ENCODE measurements at regions not wholly inside any gene's neighbourhood (a gene's known extent, or its start where the extent isn't known, plus 50 kb on each side); places are given as distances from the start of the nearest gene placed in this dataset.

GRCh38 chr16:60763869-60764268, 1272.4 kb downstream of the CDH8 start:
- DNase-seq (ENCODE audit: insufficient read length), result no peak
- FAIRE-seq, result no peak

DNA sequence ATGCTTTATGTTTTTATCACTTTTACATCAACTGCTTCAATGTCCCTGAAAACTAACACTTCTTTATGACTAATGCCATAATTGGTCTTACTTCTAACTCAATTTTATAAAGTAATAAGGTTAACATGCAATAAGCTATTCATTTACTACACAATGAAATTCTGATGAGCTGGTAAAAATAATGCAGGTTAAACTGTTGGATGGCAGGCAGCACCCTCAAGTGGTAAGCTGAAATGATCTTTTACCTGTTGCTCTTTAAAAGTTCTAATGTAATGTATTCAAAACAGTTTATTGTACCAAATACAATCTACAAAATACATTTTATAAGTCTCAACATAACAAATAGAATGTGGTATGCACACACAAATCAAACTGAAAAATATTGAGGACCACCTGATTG, 1280.3 kb downstream of the CDH8 start:
- TF ChIP-seq POLR2AphosphoS5 (IDR thresholded peaks at IDR 0.05; ENCODE audit: low read depth, low read length), result no peak
- TF ChIP-seq POLR2A (IDR thresholded peaks at IDR 0.05; ENCODE audit: low read depth, low read length), result no peak
- TF ChIP-seq TAF1 (IDR thresholded peaks at IDR 0.05; ENCODE audit: borderline replicate concordance, low read depth, low read length), result no peak
- DNase-seq (ENCODE audit: insufficient read length), result no peak
- no peak for FAIRE-seq

More at GRCh38 chr16:60763869-60764268, 1272.4 kb downstream of the CDH8 start:
- TF ChIP-seq TAF1 (IDR thresholded peaks at IDR 0.05; ENCODE audit: borderline replicate concordance, low read depth, low read length), result no peak
- TF ChIP-seq POLR2A (IDR thresholded peaks at IDR 0.05; ENCODE audit: low read depth, low read length), result no peak
- TF ChIP-seq POLR2AphosphoS5 (IDR thresholded peaks at IDR 0.05; ENCODE audit: low read depth, low read length), result no peak

DNA sequence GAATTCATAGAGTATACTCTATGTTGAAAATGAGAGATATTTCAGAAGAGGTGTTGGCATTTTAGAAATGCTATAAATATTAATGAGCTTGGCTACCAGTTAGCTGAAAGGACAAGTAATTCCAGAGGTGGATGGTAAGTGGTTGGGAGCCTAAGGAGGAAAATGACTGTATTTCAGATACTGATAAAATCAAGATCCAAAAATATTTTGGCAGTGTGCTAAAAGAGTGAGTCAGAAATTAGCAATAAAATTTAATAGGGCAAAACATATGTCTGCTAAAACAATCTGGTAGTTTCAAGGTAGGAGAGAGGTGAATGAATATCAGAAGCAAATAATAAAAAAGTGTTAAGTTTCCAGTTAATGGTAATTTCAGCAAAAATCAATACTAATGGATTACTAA, 1287.9 kb downstream of the CDH8 start:
- TF ChIP-seq TAF1 (IDR thresholded peaks at IDR 0.05; ENCODE audit: borderline replicate concordance, low read depth, low read length), result no peak
- no peak for DNase-seq (ENCODE audit: insufficient read length)
- no peak for FAIRE-seq

DNA sequence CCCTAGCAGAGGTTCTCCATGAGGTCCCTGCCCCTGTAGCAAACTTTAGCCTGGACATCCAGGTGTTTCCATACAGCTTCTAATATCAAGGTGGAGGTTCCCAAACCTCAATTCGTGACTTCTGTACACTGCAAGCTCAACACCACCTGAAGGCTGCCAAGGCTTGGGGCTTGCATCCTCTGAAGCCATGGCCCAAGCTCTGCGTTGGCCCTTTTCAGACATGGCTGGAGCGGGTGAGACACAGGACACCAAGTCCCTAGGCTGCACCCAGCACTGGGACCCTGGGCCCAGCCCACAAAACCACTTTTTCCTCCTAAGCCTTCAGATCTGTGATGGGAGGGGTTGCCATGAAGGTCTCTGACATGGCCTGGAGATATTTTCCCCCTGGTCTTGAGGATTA, 1292.0 kb downstream of the CDH8 start:
- FAIRE-seq (no peak), DNase-seq (ENCODE audit: insufficient read length) (no peak)
- TF ChIP-seq POLR2A (IDR thresholded peaks at IDR 0.05; ENCODE audit: low read depth, low read length), result no peak
- no peak for TF ChIP-seq POLR2AphosphoS5 (IDR thresholded peaks at IDR 0.05; ENCODE audit: low read depth, low read length)
- TF ChIP-seq TAF1 (IDR thresholded peaks at IDR 0.05; ENCODE audit: borderline replicate concordance, low read depth, low read length), result no peak

DNA sequence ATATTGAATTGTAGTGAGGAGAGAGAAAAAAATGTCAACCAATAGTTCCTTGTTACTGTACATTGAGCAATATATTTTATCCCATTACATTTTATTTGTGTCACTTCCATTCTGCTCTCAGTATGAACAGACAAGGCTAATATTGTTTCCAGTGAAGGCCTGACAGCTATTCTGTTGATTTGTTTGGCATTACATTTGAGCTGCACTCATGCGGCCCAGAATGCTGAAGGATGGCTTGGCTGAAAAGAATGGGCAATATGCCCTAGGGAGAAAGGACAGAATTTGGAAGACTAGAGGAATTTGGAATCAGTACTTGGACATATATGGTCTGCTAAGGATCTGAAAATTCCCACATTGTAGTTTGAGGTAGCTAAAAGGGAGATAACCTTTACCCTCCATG, 1294.4 kb downstream of the CDH8 start:
- DNase-seq (ENCODE audit: insufficient read length) (no peak), FAIRE-seq (no peak)
- TF ChIP-seq POLR2A (IDR thresholded peaks at IDR 0.05; ENCODE audit: low read depth, low read length) (no peak), TAF1 (IDR thresholded peaks at IDR 0.05; ENCODE audit: borderline replicate concordance, low read depth, low read length) (no peak), POLR2AphosphoS5 (IDR thresholded peaks at IDR 0.05; ENCODE audit: low read depth, low read length) (no peak)

DNA sequence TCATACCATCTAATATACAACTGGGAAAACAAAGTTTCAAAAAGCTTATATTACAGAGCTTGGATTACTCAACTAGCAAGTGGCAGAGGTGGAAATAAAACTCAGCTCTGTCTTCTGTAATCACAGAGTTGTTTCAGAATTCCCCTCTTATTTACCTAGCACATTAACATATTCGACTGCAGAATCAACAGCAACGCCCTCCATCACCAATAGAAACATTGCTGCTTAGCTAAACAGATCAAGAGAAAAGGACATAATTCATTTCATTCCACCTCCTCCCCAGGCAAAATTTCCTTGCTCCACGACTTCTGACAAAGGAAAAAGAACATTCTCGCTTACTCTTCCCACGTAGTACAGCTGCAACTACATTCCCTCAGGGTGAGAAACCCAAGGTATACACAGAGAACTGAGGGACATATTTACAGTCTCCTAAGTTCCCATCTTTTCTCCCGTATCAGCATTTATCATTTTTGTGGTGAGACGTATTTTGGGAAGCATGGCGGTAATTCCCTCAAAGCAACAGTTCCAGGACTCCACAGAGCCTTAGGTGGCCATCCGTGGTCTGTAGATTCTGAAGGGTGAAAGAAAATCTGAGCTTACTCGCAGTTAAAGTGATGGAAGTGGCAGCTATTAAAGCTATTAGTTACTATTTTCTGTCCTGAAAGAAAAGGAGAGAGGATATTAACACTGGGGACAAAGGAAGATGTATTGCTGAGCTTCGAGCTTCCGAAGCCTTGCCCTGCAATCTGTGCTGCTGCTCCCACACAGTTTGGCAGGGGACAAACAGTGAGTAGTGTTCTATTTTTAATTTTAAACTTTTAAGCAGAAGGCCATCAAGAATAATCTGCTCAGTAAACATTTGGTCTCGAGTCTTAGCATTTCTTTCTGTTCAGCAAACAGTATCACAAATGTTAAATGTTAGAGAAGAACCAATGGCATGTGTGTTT, 1296.2 kb downstream of the CDH8 start:
- DNase-seq (ENCODE audit: insufficient read length), result no peak
- TF ChIP-seq TAF1 (IDR thresholded peaks at IDR 0.05; ENCODE audit: borderline replicate concordance, low read depth, low read length), result no peak
- no peak for TF ChIP-seq POLR2AphosphoS5 (IDR thresholded peaks at IDR 0.05; ENCODE audit: low read depth, low read length)
- no peak for TF ChIP-seq POLR2A (IDR thresholded peaks at IDR 0.05; ENCODE audit: low read depth, low read length)
- no peak for FAIRE-seq

DNA sequence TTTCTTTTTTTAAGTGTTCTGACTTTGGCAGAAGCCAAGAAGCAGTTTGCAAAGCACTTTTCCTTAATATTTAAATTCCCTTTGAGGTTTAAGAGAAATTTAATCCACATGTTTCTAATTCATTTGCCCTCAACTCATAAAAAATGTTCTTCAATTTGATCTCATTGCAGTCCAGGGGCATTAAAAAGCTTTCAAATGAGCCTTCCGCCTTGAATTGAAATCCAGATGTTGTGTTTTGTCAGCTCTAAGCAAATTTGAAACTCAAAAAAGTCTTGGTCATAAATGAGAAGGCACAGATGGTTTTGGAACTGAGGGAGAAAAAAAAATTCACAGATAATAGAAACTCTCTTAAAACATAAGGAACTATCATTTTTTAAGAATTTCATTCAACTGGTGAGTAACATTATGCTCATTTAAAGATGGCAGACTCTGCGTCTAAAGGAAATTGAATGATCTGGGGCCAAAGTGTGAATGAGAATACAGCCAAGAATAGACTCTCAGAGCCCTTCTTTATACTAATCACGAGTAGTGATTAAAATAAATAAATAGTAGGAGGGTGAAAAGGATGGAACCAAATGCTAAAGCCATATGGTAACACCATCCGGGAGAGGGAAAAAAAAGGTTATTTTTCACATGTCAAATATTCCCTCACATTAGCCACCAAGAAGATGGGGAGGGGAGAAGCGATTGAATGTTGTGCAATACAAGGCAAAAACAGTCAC, 1304.7 kb downstream of the CDH8 start:
- no peak for FAIRE-seq
- no peak for DNase-seq (ENCODE audit: insufficient read length)
- no peak for TF ChIP-seq TAF1 (IDR thresholded peaks at IDR 0.05; ENCODE audit: borderline replicate concordance, low read depth, low read length)
- no peak for TF ChIP-seq POLR2A (IDR thresholded peaks at IDR 0.05; ENCODE audit: low read depth, low read length)
- TF ChIP-seq POLR2AphosphoS5 (IDR thresholded peaks at IDR 0.05; ENCODE audit: low read depth, low read length), result no peak

GRCh38 chr16:60729051-60729450, 1307.2 kb downstream of the CDH8 start:
- TF ChIP-seq POLR2A (IDR thresholded peaks at IDR 0.05; ENCODE audit: low read depth, low read length) (no peak), TAF1 (IDR thresholded peaks at IDR 0.05; ENCODE audit: borderline replicate concordance, low read depth, low read length) (no peak), POLR2AphosphoS5 (IDR thresholded peaks at IDR 0.05; ENCODE audit: low read depth, low read length) (no peak)
- no peak for FAIRE-seq
- DNase-seq (ENCODE audit: insufficient read length), result no peak

DNA sequence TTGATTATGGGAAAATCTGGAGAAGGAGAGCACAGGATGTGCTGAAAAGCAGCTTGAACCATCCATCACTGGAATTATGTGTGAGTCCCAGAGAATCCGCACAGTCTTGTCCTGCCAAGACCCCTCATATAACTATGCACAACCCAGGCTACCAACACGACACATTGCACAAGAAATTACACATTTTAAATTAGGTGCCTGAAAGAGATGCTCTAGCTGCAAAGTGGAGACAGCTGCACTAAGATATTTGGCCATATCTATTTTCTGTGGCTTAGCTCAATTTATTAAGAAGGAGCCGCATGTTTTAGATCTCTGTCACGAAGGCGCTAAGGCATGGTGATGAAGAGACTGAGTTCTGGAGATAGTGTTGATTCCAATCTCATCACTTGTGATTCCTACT, 1308.4 kb downstream of the CDH8 start:
- no peak for DNase-seq (ENCODE audit: insufficient read length)
- FAIRE-seq, result no peak
- TF ChIP-seq POLR2AphosphoS5 (IDR thresholded peaks at IDR 0.05; ENCODE audit: low read depth, low read length), result no peak
- TF ChIP-seq TAF1 (IDR thresholded peaks at IDR 0.05; ENCODE audit: borderline replicate concordance, low read depth, low read length), result no peak
- no peak for TF ChIP-seq POLR2A (IDR thresholded peaks at IDR 0.05; ENCODE audit: low read depth, low read length)

DNA sequence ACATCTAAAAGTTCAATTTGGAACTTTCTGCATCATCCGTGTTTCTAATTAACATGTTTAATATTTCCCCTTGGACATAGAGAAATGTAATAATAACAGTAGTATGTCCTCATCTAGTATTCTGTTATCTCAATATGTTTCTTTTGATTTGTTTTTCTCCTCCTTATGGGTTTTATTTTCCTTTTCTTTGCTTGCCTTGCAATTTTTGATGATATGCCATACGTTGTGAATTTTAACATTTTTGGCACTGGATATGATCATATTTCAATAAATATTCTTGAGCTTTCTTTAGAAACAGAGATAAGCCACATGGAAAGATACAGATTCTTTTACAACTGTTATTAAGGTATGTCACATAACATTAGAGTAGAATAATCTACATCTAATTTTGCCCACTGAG, 1316.2 kb downstream of the CDH8 start:
- no peak for TF ChIP-seq POLR2AphosphoS5 (IDR thresholded peaks at IDR 0.05; ENCODE audit: low read depth, low read length)
- no peak for TF ChIP-seq POLR2A (IDR thresholded peaks at IDR 0.05; ENCODE audit: low read depth, low read length)
- TF ChIP-seq TAF1 (IDR thresholded peaks at IDR 0.05; ENCODE audit: borderline replicate concordance, low read depth, low read length), result no peak
- no peak for DNase-seq (ENCODE audit: insufficient read length)
- FAIRE-seq, result no peak

DNA sequence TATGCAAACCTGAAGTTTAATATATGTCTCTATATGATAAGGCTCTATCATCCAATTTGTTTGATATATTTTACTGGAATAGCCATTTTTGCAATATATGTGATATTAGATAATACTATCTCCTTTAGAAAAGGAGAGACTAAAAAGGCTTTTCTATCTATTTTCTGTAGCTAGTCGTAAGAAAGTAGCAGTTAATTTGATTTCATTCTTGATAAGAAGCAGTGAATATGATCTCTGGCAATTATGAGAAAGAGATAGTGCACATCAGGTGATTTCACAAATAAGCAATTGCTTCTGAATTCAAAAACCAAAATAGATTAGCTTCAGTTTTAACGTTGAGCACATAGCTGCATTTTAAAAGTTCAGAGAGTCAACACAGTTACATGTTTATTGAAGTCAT, 1318.4 kb downstream of the CDH8 start:
- FAIRE-seq, result no peak

DNA sequence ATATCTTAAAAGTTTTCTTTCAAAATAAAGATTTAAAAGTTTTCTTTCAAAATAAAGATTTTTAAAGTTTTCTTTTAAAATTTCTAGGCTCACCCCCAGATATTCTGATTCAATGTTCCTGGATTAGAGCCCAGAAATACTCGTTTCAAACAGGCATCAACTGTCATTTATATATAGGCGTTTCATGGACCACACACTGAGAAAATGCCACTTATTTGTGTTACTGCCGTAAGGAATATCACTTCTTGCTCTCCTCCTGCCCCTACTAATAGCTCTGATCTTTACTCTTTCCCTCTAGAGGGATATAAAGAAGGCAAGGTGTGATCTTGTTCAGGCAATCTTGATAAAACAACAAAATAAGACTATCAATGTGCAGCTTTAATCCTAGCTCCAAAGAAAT, 1324.1 kb downstream of the CDH8 start:
- DNase-seq (ENCODE audit: insufficient read length), result no peak
- TF ChIP-seq POLR2A (IDR thresholded peaks at IDR 0.05; ENCODE audit: low read depth, low read length) (no peak), TAF1 (IDR thresholded peaks at IDR 0.05; ENCODE audit: borderline replicate concordance, low read depth, low read length) (no peak), POLR2AphosphoS5 (IDR thresholded peaks at IDR 0.05; ENCODE audit: low read depth, low read length) (no peak)
- FAIRE-seq, result no peak

More for the DNA sequence above, 1318.4 kb downstream of the CDH8 start:
- TF ChIP-seq TAF1 (IDR thresholded peaks at IDR 0.05; ENCODE audit: borderline replicate concordance, low read depth, low read length) (no peak), POLR2A (IDR thresholded peaks at IDR 0.05; ENCODE audit: low read depth, low read length) (no peak), POLR2AphosphoS5 (IDR thresholded peaks at IDR 0.05; ENCODE audit: low read depth, low read length) (no peak)
- DNase-seq (ENCODE audit: insufficient read length), result no peak

All from GM12892 (cell line).